HG03460 (cell line): ENCODE measurements at regions not wholly inside any gene's neighbourhood (a gene's known extent, or its start where the extent isn't known, plus 50 kb on each side); places are given as distances from the start of the nearest gene placed in this dataset.
"Not testable (repeated sequence)": the region's sequence is repeated elsewhere in the genome, so short reads cannot be mapped to it uniquely, and the experiment has no call there.

Experiments used
- ATAC-seq: cut with Tn5 transposase; IDR thresholded peaks from one replicate; pipeline ENCODE4 v1.9.1; 2021; ENCODE audit not compliant: unreplicated experiment

GRCh38 chr15:20625469-20625868 is 83.9 kb upstream of the GOLGA6L6 start:
- not testable (repeated sequence) for ATAC-seq

GRCh38 chr15:20624085-20624484 is 82.5 kb upstream of the GOLGA6L6 start:
- ATAC-seq = not testable (repeated sequence)

- not testable (repeated sequence) for ATAC-seq
Observed at GRCh38 chr15:20622117-20622516, 80.5 kb upstream of the GOLGA6L6 start.

GRCh38 chr15:20614549-20614948 is 72.9 kb upstream of the GOLGA6L6 start:
- not testable (repeated sequence) for ATAC-seq

GRCh38 chr15:20612796-20613195 is 71.2 kb upstream of the GOLGA6L6 start:
- ATAC-seq = not testable (repeated sequence)

GRCh38 chr15:20612356-20612755 is 70.8 kb upstream of the GOLGA6L6 start:
- ATAC-seq = not testable (repeated sequence)

GRCh38 chr15:20611667-20612290 is 70.2 kb upstream of the GOLGA6L6 start:
- ATAC-seq = not testable (repeated sequence)

- ATAC-seq = not testable (repeated sequence)
Observed at GRCh38 chr15:20608179-20608578, 66.6 kb upstream of the GOLGA6L6 start.

GRCh38 chr15:20597245-20597644 is 55.6 kb upstream of the GOLGA6L6 start:
- ATAC-seq = not testable (repeated sequence)

GRCh38 chr15:20594219-20594618 is 52.6 kb upstream of the GOLGA6L6 start:
- not testable (repeated sequence) for ATAC-seq

GRCh38 chr15:20591936-20592335 is 50.3 kb upstream of the GOLGA6L6 start:
- ATAC-seq = not testable (repeated sequence)
